GM19452 (cell line): ENCODE measurements at regions not wholly inside any gene's neighbourhood (a gene's known extent, or its start where the extent isn't known, plus 50 kb on each side); places are given as distances from the start of the nearest gene placed in this dataset.

Source experiments
- ATAC-seq: cut with Tn5 transposase; IDR thresholded peaks from one replicate; pipeline ENCODE4 v1.9.1; 2021; ENCODE audit not compliant: unreplicated experiment

- no peak for ATAC-seq
Measured at GRCh38 chrX:120819126-120819525, 56.5 kb downstream of the CT47B1 start.

DNA sequence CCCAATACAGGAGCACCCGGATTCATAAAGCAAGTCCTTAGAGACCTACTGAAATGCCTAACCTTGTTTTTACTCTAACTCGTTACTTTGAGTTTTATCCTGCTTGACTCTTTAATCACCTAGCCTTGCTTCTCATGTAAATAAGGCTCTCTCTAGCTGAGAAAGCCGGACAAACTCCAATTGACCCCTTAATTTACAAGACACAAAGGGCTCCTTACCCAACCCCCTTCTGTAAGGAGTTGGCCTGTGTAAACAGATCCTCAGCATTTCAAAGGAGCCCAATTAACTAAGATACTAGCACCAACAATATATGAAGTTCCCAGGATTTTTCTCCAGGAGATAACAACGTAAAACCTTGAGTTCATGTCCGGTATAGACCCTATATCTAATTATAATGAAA is 61.7 kb downstream of the CT47B1 start:
- no peak for ATAC-seq

GRCh38 chrX:120801426-120801825 is 74.2 kb downstream of the CT47B1 start:
- no peak for ATAC-seq

GRCh38 chrX:120797188-120797851 is 78.3 kb downstream of the CT47B1 start:
- no peak for ATAC-seq

DNA sequence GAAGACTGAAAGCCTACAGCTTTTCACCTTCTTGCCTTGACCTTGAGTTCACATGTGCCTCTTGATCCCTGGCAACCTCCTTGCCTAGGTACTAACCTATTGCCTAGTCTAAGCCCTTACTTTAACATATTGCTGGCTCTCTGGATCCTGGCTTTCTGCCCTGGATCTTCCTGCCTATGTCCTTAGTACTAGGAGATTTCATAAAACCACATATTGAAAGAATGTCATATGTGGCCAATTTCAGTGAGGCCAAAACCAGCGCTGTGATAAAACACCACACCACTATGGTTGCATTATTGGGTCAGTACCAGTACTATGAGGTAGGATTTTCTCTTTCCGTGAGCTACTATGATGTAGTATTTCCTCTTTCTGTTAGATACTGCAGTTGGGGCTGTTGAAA is 80.4 kb downstream of the CT47B1 start:
- ATAC-seq, result no peak

DNA sequence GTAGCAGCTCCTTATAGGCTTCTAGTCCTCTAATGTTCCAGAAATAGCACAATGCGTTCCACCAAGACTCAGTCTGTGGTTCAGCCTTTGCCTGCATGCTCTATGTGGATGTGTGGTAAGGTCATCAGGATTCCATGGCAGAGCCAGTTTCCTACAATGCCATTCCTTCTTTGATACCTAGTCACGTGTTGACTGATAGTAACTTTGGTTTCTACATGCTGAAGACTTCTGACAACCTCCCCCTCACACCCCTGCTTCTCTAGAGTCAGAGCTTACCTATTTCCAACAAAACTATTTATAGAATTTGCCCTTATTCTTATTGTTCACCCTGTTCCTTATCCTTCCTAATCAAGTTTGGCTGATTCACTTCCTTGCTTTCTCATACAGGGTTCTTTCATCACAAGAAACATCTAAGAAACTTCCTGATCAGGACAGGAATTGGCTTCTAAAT is 81.1 kb downstream of the CT47B1 start:
- no peak for ATAC-seq

DNA sequence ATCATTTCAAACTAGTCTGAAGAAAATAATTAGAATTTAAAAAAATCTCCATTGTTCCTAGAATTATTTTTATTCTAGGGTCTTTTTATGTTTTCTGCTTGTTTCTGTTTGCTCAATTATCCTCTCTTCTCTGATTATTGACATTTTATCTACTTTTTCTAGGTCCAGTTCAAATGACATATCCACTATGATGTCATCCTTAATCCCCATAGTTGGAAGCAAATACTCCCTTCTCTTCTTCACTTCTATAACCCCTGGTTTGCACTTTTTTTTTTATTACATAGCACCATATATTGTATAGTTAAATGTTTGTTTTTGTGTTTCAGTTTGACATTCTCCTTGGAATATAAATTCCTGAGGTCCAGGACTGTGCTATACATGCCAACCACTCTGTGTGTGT is 82.6 kb downstream of the CT47B1 start:
- no peak for ATAC-seq

DNA sequence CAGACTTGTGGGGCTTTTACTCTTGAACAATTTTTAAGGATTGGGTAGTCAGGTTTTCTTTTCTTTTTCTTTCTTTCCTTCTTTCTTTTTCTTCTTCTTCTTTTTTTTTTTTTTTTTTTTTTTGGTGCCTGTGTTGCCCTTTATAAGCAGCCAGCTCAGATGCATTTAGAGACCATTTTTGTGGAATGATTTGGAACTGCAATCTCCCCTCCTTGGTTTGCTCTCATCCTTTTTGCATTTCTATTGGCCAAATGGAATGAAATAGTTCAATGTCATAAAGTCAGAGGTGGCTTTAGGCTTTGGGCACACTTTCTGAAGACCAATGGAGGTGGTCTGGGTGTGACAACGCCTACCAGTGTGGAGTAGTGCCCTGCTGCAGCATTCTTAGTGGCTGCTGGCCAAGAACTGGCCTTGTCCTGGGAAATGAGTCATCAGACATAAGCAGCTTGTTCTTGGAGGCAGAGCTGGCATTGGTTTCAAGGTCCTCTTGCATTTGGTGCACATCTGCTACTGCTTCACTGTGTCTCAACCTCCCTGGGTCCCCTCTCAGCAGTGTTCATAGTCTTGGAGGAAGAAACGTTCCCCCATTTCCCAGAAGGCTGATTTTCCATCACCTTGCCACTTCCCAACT is 84.5 kb downstream of the CT47B1 start:
- no peak for ATAC-seq

GRCh38 chrX:120790552-120790951 is 85.1 kb downstream of the CT47B1 start:
- no peak for ATAC-seq

DNA sequence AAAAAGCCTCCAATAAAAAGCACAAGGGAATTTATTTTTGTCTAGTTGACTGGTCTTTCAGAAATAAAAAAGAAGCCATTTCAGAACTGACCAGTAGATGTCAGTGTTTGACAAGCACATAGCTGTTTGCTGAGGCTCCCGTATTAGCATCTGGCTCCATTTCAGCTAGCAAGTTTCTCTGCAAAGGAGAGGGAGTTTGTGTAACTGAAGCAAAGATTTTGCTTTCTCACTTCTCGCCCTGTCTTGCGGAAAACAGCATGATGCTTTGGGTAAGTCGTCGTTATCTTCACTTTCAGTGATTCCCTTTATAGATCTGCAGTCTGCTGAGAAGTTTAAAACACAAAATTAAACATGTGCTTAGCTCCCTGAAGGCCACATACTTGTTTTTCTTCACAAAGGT is 85.5 kb downstream of the CT47B1 start:
- peak; percentile 56 for ATAC-seq

GRCh38 chrX:120781403-120781802 is 94.3 kb downstream of the CT47B1 start:
- ATAC-seq, result no peak

DNA sequence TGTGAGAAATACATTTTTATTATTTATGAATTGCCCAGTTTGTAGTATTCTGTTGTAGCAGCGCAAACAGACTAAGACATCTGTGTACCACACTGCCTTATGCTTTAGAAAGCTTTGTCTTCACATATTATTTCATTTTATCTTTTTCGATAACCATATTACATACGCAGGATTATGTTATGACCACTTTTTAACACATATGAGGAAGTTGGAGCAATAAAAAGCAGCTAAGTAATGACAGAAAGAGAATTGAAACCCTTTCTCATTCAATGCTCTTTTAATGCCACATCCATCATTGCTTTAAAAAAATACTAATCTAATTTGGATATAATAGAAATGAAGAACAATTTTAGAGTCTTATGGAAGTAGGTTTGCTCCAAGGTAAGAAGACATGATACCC is 99.7 kb downstream of the CT47B1 start:
- no peak for ATAC-seq

DNA sequence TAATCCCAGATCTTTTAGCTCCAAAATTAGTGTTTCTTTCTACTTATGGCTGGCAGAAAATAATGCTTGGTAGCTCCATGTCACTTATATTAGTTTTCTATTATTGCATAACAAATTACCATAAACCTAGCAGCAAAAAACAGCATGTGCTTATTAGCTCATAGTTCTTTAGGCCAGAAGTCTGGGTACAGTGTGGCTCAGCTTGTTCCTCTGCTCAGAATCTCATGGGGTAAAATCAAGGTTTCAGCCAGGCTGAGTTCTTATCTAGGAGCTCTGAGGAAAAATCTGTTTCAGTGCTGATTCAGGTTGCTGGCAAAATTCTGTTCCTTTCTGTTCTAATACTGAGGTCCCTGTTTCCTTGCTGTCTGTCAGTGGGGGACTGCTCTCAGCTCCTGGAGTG is 101.1 kb downstream of the CT47B1 start:
- ATAC-seq, result no peak

DNA sequence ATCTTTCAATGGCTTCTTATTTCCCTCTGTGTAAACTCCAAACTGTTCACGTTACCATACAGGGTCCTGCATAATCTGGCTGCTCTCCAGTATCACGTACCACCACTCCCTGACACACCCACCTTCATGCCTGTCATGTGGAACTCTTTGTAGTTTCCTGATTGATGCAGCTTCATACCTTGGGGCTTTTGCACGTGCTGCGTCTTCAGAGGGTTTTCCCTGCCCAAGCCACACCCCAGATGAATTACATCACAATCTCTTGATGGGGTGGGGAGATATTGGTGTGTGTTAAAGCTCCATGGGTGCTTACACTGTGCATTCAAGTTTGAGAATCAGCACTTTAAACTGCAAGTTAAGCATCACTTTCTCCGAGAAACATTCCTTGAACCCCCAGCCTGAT is 101.9 kb downstream of the CT47B1 start:
- no peak for ATAC-seq

DNA sequence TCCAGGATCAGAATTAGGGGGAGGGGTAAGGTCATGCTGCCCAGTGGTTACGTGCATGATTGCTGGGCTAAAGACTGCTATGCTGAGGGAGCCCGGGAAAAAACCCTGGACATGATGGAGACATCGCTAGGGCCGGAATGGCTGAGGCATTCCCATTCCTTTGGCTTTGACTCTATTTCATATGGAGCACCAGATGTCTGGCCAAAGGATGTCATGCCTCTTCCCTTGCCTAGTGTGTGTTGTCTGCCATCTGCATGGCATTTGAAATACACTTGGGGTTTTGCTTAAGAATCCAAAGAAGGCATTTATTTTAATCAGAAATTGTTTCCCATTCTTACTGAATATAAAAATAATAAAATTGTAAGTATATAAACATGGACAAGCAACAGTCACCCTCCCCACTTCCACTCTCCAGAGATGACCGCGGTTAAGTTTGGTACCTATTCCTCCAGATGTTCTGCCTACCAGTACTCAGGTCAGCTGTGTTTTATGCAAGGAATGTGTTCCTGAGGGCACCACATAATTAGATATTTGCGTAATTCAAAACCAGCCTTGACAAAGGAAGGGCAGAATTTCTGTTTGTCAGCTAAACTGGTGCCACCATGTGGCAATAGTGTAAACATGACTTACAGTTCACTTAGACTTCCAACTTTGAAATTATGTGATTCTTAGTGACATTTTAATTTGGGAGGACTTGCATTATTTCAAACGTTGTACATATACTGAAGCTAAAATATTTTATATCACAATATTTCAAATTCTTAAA is 105.9 kb downstream of the CT47B1 start:
- no peak for ATAC-seq

DNA sequence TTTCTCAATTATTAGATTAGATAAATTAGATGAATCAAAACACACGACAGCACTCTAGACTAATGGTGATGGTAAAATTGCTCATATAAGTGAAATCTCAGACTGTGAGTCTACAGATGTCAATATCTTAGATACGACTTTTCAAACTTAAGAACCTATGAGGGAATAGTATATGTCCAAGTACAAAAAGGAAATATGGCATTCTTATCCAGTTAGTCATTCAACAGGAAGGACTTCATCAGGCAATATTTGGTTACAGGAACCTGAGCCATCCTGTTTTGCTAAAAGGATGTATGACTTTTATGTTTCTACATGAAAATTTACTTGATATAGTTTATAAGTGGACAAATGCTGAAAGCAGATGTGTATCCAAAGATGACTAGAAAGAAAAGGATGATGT is 107.0 kb downstream of the CT47B1 start:
- no peak for ATAC-seq

GRCh38 chrX:120768254-120768653 is 107.4 kb downstream of the CT47B1 start:
- no peak for ATAC-seq

DNA sequence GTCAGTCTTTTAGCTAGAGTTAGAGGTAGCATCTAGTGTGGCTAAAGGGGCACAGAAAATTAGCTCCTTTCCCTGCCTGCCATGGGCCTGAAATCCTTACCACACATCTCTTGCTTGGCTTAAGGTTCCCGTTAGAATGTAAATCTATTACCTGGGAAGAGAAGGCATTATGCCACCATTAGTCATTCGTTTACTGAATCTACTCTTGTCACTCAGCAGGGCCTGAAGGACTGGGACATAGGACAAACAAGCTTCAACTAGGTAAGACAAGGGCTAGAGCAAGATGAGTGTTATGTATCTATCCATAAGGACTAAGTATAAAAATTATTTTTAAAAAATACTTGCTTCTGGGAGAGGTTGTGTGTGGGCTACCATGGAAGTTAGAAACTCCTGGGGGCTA is 112.4 kb downstream of the CT47B1 start:
- ATAC-seq, result no peak

DNA sequence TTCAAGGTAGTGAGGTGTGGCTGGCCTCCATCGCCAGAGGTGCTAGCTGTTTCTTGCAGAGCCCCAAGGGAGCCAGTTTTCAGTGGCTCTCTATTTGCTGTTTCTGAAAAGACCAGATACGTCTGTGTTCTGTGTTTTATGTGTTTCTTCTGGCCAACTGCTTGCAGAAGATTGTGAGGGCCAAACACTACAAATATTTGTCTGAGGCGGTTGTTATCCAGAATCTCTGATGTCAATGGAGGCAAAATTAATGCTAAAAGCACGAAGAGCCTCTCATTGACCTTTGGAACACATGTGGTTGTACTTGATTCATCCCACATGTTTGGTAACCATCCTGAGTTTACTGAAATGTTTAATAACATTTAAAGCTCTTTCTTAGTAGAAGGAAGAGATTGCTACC is 113.9 kb downstream of the CT47B1 start:
- no peak for ATAC-seq

DNA sequence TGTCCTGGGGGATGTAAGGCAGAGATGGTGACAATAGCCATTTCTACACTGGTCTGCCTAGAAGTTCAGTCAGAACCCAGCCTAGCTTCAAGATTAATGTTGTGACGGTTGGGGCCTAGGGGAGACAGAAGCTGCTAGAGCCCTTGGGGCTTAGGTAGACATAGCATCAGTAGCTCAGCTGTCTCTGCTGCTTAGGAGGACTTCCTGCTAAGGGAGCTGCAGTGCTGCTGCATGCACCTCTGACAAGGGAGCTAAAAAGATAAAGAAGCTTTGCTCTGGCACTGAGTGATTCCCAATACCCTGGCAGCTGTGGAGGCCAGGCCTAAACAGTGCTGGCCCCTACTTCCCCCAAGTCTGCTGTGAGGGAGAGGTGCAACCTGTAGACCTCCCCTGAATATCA is 116.0 kb downstream of the CT47B1 start:
- no peak for ATAC-seq

DNA sequence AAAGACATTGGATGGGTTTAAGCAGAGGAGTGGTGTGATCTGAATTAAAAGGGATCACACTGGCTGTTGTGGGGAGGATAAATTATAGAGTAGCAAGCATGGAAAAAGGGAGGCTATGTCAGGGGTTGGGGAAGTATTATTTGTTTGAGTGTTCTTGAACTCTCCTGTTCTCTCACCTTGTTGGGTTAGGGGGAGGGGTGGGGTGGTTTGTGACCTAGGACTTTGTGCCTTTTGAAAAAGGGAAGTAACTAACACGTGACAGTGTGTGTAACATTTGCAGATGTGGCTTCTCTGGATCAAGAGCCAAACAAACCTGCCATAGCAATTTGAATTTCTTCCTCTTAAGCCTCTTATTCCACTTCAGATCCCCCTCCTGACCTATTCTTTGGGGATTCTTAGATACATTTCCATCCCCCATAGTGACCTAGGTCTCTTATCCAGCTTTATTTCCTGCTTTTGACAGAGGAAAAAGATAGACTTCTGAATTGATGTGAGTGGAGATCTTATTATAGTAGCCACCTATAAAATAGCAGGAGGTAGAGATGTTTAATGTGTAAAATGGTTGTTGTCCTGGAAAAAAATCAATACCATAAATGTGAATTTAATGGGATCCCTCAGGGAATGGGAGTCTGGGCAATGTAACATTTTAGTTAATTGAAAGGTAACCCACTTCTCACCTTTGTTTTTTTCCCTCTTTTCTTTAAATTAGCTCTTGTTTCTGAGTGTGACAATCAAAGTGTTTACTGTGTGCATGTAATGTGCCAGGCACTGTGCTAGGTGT is 120.4 kb downstream of the CT47B1 start:
- peak; percentile 65 for ATAC-seq
